ENCODE measurements at regions not wholly inside any gene's neighbourhood (a gene's known extent, or its start where the extent isn't known, plus 50 kb on each side); places are given as distances from the start of the nearest gene placed in this dataset.
"Not testable (repeated sequence)": the region's sequence is repeated elsewhere in the genome, so short reads cannot be mapped to it uniquely, and the experiment has no call there.

GRCh38 chr12:13562915-13563742, 366.6 kb downstream of the EMP1 start:
- no peak for DNase-seq (ENCODE audit: low spot score)

- DNase-seq (ENCODE audit: low spot score) = no peak
Observed at GRCh38 chr12:13561923-13562322, 365.4 kb downstream of the EMP1 start.

- no peak for DNase-seq (ENCODE audit: low spot score)
Observed at GRCh38 chr12:13559318-13559978, 362.9 kb downstream of the EMP1 start.

DNA sequence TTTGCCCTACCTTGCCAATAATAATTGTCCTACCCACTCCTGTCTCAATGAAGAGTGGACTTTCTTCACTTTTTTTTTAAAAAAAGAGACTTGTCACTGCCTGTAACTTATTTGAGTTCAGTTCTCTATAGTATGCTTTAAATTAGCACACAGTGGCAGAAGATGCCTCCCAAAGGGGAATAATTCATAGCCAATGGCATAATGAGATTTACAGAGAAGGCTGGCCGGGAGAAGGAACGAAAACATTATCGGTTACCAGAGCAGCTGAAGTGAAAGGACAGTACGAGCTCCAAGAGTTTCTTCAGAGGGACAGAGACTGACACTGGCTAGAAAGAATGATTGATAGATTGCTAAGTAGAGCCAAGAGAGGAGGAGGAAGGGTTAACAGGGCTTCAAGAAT, 356.3 kb downstream of the EMP1 start:
- no peak for DNase-seq (ENCODE audit: low spot score)

DNA sequence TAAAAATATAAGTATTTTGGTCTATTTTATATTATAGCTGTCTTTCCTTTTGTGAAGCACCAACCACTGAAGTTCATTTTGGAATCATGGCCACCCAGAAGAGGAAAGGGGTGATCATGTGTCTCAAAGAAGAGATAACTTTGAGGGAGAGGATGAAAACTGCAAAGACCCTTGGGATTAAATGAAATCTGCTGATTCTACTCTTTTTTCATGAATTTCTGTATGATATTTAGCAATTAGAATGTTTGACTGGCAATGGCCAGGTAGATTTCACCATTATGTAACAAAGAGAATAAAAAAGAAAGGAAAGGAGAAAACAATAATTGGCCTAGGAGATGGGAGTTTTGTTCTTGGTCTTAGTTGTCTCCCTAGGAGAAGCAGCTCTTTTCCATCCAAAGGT, 350.8 kb downstream of the EMP1 start:
- DNase-seq (ENCODE audit: low spot score) = no peak

DNA sequence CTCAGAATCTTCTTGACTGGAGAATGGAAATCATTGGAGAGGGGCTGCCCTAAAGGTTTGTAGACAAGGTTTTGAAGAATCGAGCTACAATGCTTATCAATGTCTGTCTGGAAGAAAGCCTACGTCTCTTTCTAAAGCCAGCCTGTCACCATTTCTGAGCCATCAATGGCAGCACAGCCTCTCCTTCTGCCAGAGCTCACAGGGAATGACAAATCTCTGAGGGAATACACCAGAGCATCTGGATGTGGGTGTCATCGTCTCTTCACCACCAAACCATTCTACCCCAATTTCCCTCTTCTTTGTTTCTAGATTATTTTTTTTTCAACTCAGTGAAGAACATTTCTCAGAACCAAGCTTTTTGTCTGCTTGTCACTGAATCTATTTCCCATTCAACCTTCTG, 349.7 kb downstream of the EMP1 start:
- DNase-seq (ENCODE audit: low spot score) = no peak

DNA sequence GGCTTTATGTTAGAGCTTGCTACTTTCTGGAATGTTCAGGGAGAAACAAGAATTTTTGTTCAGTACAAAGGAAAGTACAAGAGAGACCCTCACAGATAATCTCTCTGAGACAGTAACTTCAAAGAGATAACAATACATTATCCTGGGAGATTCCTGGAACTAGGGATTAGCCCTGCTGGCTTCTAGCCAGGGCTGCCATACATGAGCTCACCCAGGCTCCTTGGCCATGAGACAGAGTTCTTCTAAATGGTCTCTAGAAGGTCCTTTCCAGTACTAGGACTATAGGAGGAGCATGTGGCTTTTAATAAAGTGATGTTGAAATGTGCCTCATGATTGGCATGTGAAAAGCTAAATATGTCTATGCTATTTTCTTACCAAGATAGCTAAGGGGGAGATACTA, 342.5 kb downstream of the EMP1 start:
- no peak for DNase-seq (ENCODE audit: low spot score)

DNA sequence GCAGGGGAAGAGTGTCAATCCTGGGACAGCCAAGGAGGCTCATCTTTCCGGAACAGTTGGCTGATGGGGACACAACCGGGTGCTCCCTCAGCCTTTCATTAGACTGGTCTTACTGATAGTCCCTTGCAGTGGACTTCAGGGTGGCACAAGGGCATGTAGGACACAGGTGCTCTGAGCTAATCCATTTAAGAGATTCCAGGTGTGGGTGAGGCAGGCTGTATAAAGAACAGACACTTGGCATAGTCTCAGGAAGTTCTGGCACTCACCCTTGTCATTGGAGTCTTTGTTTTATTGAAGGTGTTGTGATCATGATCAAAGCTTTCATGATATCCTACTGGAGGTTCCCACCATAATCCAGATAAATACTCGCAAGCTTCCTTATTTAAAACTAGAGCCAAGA, 341.6 kb downstream of the EMP1 start:
- DNase-seq (ENCODE audit: low spot score) = no peak

DNA sequence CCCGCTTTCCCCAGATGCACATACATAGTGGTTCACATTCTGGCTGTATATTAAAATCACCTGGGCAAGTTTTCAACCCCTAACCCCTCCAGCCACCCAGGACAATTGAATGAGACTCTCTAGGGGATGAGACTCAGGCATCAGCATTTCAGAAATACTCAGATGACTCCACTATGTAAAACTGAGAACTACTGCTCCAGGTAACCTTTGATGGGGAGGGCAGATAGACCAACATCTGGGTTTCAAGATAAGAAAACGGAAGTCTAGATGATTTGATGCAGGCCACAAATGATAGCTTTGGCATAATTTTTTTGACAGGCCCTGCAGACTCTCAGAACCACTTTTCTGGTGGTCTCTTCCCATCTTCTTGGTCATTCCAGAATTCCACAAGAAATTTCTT, 341.1 kb downstream of the EMP1 start:
- DNase-seq (ENCODE audit: low spot score) = no peak

- DNase-seq (ENCODE audit: low spot score) = no peak
Observed at GRCh38 chr12:13536219-13536910, 339.8 kb downstream of the EMP1 start.

- peak; percentile 32 for DNase-seq (ENCODE audit: low spot score)
Observed at GRCh38 chr12:13534645-13535398, 338.3 kb downstream of the EMP1 start.

DNA sequence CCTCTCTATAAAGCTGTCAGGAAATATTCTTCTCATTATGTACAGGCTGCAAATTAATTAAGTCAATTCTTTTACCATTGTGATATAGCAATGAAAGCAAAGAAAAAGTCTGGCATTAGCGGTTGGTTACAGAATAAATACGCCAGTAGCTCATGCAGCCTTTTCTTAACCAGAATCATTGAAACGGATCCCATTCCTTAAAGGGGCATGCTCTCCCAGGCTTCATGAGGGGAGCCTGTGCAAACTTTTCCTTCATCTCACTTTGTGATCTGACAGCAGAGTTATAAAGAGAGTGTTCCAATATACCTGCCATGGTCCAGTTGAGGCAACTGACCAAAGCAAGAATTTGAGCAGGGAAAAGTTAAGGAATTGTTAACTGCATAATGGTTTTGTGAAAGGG, 337.7 kb downstream of the EMP1 start:
- DNase-seq (ENCODE audit: low spot score) = no peak

- no peak for DNase-seq (ENCODE audit: low spot score)
Observed at GRCh38 chr12:13530966-13531365, 334.4 kb downstream of the EMP1 start.

GRCh38 chr12:13526185-13526921, 329.8 kb downstream of the EMP1 start:
- not testable (repeated sequence) for DNase-seq (ENCODE audit: low spot score)

DNA sequence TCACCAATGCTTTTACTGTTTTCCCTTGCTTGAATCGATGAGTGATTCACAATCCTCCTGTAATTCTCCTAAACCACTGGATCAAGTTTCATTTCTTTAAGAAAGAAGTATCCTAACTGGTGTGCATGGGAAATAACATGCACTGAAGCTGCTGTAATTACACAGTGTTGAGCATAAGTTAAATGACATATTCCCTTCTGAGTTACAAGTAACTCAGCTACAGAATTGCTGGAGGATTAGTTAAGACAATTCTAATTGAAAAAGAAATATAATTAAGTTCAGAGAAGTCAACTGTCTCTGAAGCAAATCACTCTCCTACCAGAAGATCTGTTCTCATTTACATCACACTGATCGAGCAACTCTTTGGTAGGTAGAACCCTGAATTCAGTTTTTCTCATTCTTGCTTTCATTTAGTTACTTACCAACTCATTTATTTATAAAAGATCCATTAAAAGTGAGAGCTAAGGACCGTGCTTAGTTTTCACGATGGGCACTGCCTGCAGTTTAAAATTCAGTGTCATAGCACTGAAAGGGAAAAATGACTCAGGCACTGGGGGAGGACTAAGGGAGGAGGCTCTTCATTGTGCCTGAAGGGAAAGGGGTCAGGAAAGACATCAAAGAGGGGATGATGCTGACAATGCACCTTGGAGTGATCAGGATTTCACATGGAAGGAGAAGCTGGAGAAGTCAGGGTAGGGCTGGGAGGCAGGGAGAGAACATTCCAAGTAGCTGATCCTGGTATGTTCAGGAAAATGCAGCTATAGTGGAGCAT, 327.2 kb downstream of the EMP1 start:
- no peak for DNase-seq (ENCODE audit: low spot score)

DNA sequence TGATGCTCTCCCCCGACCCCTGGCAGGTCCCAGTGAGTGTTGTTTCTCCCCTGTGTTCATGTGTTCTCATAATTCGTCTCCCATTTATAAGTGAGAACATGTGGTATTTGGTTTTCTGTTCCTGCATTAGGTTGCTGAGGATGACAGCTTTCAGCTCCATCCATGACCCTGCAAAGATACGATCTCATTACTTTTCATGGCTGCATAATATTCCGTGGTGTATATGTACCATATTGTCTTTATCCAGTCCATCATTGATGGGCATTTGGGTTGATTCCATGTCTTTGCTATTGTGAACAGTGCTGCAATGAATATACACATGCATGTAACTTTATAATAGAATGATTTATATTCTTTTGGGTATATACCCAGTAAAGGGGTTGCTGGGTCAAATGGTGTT, 321.5 kb downstream of the EMP1 start:
- not testable (repeated sequence) for DNase-seq (ENCODE audit: low spot score)

- DNase-seq (ENCODE audit: low spot score) = no peak
Observed at GRCh38 chr12:13509740-13510139, 313.2 kb downstream of the EMP1 start.

GRCh38 chr12:13505636-13506035, 309.1 kb downstream of the EMP1 start:
- no peak for DNase-seq (ENCODE audit: low spot score)

- no peak for DNase-seq (ENCODE audit: low spot score)
Observed at GRCh38 chr12:13505224-13505623, 308.7 kb downstream of the EMP1 start.

- DNase-seq (ENCODE audit: low spot score) = no peak
Observed at GRCh38 chr12:13504736-13505135, 308.2 kb downstream of the EMP1 start.

DNA sequence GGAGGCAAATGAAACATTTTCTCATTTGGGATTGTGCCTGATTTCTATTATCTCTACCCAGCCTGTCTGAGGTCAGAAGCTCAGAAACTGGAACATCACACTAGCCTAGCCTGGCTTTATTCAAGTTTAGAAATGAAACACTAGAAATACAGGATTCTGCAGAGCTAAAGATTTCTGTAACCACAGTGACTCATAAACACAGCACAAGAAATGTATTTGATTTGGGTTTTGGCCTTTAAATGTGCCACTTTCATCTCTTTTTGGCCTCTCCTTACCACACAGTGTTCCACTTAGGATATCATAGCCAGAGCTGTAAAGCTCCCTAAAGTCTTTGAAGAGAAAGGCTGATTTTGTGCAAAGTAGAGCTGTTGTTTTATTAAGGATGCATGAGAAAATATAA, 307.5 kb downstream of the EMP1 start:
- DNase-seq (ENCODE audit: low spot score) = no peak

Data from H4 (cell line).